H9 (cell line): ENCODE measurements at regions not wholly inside any gene's neighbourhood (a gene's known extent, or its start where the extent isn't known, plus 50 kb on each side); places are given as distances from the start of the nearest gene placed in this dataset.
"Not testable (repeated sequence)": the region's sequence is repeated elsewhere in the genome, so short reads cannot be mapped to it uniquely, and the experiment has no call there.

ENCODE experiments used
- DNase-seq: peaks from one replicate; pipeline ENCODE4 v3.0.0-alpha.2; 2017
- H2AFZ ChIP-seq: one replicate; pipeline ENCODE4 v1.6.1; 2013; ENCODE audit warnings: mild to moderate bottlenecking, low read length, control low read depth, moderate library complexity
- H2AK5ac ChIP-seq: 2 replicates; pipeline ENCODE4 v1.6.1; 2013; ENCODE audit warnings: low read length, control low read depth, mixed read lengths; ENCODE audit not compliant: insufficient read length
- H2BK120ac ChIP-seq: one replicate; pipeline ENCODE4 v1.6.1; 2013; ENCODE audit warnings: low read depth, mild to moderate bottlenecking, low read length, control low read depth, inconsistent platforms; ENCODE audit not compliant: poor library complexity, severe bottlenecking
- H2BK12ac ChIP-seq: 2 replicates; pipeline ENCODE4 v1.6.1; 2013; ENCODE audit warnings: low read length, control low read depth, mixed read lengths, low read depth; ENCODE audit not compliant: insufficient read length
- H2BK15ac ChIP-seq: 2 replicates; pipeline ENCODE4 v1.6.1; 2013; ENCODE audit warnings: low read depth, low read length, control low read depth
- H2BK20ac ChIP-seq: one replicate; pipeline ENCODE4 v1.6.1; 2013; ENCODE audit warnings: low read depth, mild to moderate bottlenecking, low read length, control low read depth, inconsistent platforms; ENCODE audit not compliant: poor library complexity, severe bottlenecking
- H2BK5ac ChIP-seq: 2 replicates; pipeline ENCODE4 v1.6.1; 2013; ENCODE audit warnings: low read length, control low read depth, mixed read lengths; ENCODE audit not compliant: insufficient read length
- H3K14ac ChIP-seq: 2 replicates; pipeline ENCODE4 v1.6.1; 2013; ENCODE audit warnings: low read length, control low read depth; ENCODE audit not compliant: insufficient read depth
- H3K18ac ChIP-seq: 2 replicates; pipeline ENCODE4 v1.6.1; 2013; ENCODE audit warnings: low read depth, mild to moderate bottlenecking, mixed read lengths, low read length, control low read depth; ENCODE audit not compliant: insufficient read length
- H3K23ac ChIP-seq: 2 replicates; pipeline ENCODE4 v1.6.1; 2013; ENCODE audit warnings: low read length, control low read depth, mixed read lengths, low read depth; ENCODE audit not compliant: insufficient read length
- H3K23me2 ChIP-seq: 2 replicates; pipeline ENCODE4 v1.6.1; 2013; ENCODE audit warnings: low read depth, mild to moderate bottlenecking, mixed read lengths, low read length, control low read depth; ENCODE audit not compliant: insufficient read length, poor library complexity, severe bottlenecking
- H3K27ac ChIP-seq: 2 replicates; pipeline ENCODE4 v1.5.1; 2013; ENCODE audit warnings: low read length, control low read depth, mixed read lengths, low read depth; ENCODE audit not compliant: insufficient read length
- H3K27me3 ChIP-seq: 2 replicates; pipeline ENCODE4 v1.6.1; 2013; ENCODE audit warnings: low read length, control low read depth, inconsistent platforms; ENCODE audit not compliant: insufficient read depth
- H3K4ac ChIP-seq: 2 replicates; pipeline ENCODE4 v1.6.1; 2013; ENCODE audit warnings: low read depth, mild to moderate bottlenecking, control low read depth, inconsistent platforms, low read length, moderate library complexity
- H3K4me1 ChIP-seq: 2 replicates; pipeline ENCODE4 v1.6.1; 2013; ENCODE audit warnings: low read length, control low read depth, inconsistent platforms; ENCODE audit not compliant: insufficient read depth
- H3K4me2 ChIP-seq: 2 replicates; pipeline ENCODE4 v1.6.1; 2013; ENCODE audit warnings: low read length, control low read depth, mixed read lengths; ENCODE audit not compliant: insufficient read length, insufficient read depth
- H3K56ac ChIP-seq: 2 replicates; pipeline ENCODE4 v1.6.1; 2013; ENCODE audit warnings: low read depth, mild to moderate bottlenecking, mixed read lengths, low read length, control low read depth; ENCODE audit not compliant: insufficient read length
- H3K79me1 ChIP-seq: 2 replicates; pipeline ENCODE4 v1.6.1; 2013; ENCODE audit warnings: low read depth, mild to moderate bottlenecking, moderate library complexity, low read length, control low read depth, inconsistent platforms; ENCODE audit not compliant: insufficient read depth, poor library complexity, severe bottlenecking
- H3K79me2 ChIP-seq: 2 replicates; pipeline ENCODE4 v1.6.1; 2013; ENCODE audit warnings: low read length, control low read depth, inconsistent platforms; ENCODE audit not compliant: insufficient read depth
- H3K9ac ChIP-seq: 2 replicates; pipeline ENCODE4 v1.6.1; 2013; ENCODE audit warnings: low read length, control low read depth, mixed read lengths; ENCODE audit not compliant: insufficient read length; ENCODE audit errors: extremely low read depth
- H3K9me3 ChIP-seq: one replicate; pipeline ENCODE4 v1.6.1; 2013; ENCODE audit warnings: low read depth, low read length, inconsistent platforms; ENCODE audit not compliant: control insufficient read depth
- H3T11ph ChIP-seq: one replicate; pipeline ENCODE4 v1.6.1; 2013; ENCODE audit warnings: mild to moderate bottlenecking, low read length, control low read depth, inconsistent platforms
- H4K20me1 ChIP-seq: one replicate; pipeline ENCODE4 v1.6.1; 2013; ENCODE audit not compliant: control insufficient read depth, insufficient read length, insufficient read depth
- H4K5ac ChIP-seq: 2 replicates; pipeline ENCODE4 v1.6.1; 2013; ENCODE audit warnings: low read depth, mild to moderate bottlenecking, mixed read lengths, low read length, control low read depth; ENCODE audit not compliant: insufficient read length
- H4K8ac ChIP-seq: replicated peaks from 2 replicates; pipeline ENCODE4 v1.6.1; 2013; ENCODE audit warnings: low read length, control low read depth, mixed read lengths, low read depth; ENCODE audit not compliant: insufficient read length
- H4K91ac ChIP-seq: 2 replicates; pipeline ENCODE4 v1.6.1; 2013; ENCODE audit warnings: low read depth, mild to moderate bottlenecking, moderate library complexity, mixed read lengths, low read length, control low read depth; ENCODE audit not compliant: insufficient read length
- H3K27ac Mint-ChIP-seq, 3 experiments: 2 replicates in 2 of 3; 3 replicates in 1 of 3; pipeline ENCODE4 v1.8.0; 2020 to 2021; ENCODE audit warnings: mixed read lengths in 3 of 3, mild to moderate bottlenecking in 1 of 3, moderate library complexity in 1 of 3
- H3K27me3 Mint-ChIP-seq: 2 replicates; pipeline ENCODE4 v1.8.0; 2021; ENCODE audit warnings: low read depth, mild to moderate bottlenecking, moderate library complexity, mixed read lengths
- H3K36me3 Mint-ChIP-seq, 3 experiments: 2 replicates in 2 of 3; 3 replicates in 1 of 3; pipeline ENCODE4 v1.8.0; 2020 to 2021; ENCODE audit warnings: low read depth in 3 of 3, mixed read lengths in 3 of 3; ENCODE audit not compliant: insufficient read depth in 1 of 3
- H3K4me1 Mint-ChIP-seq, 2 experiments: 2 replicates each; pipeline ENCODE4 v1.8.0; 2020; ENCODE audit warnings: mixed read lengths in 2 of 2
- H3K4me3 Mint-ChIP-seq, 2 experiments: 2 replicates in 1 of 2; 3 replicates in 1 of 2; pipeline ENCODE4 v1.8.0; 2020 to 2021; ENCODE audit warnings: mild to moderate bottlenecking in 2 of 2, mixed read lengths in 2 of 2, moderate library complexity in 1 of 2
- H3K9me3 Mint-ChIP-seq, 2 experiments: 2 replicates in 1 of 2; 3 replicates in 1 of 2; pipeline ENCODE4 v1.8.0; 2020; ENCODE audit warnings: mild to moderate bottlenecking in 2 of 2, mixed read lengths in 2 of 2, moderate library complexity in 1 of 2
- WGBS: extraction: QIAGEN DNeasy Blood & Tissue Kit; methylation state at CpG from one replicate; pipeline ENCODE4 v1.1.7; 2013; ENCODE audit warnings: missing lambda C conversion rate, low lambda C conversion rate, mixed read lengths; ENCODE audit not compliant: insufficient read length; ENCODE audit errors: extremely low coverage; 5-methylcytosine and 5-hydroxymethylcytosine counted together

GRCh38 chr2:87629491-87630458 is 118.1 kb upstream of the PLGLB2 start:
- not testable (repeated sequence) for H3K18ac ChIP-seq, H3K4me1 ChIP-seq, H2BK20ac ChIP-seq, H3K27me3 Mint-ChIP-seq, H3K4me3 Mint-ChIP-seq, H3K27me3 ChIP-seq, H3K9ac ChIP-seq, H4K91ac ChIP-seq, H2AK5ac ChIP-seq, H4K5ac ChIP-seq, H3K4me2 ChIP-seq, H2BK15ac ChIP-seq, H3K9me3 Mint-ChIP-seq, H3K23ac ChIP-seq, H3K4me1 Mint-ChIP-seq, H3K27ac ChIP-seq, H3K36me3 Mint-ChIP-seq, H4K8ac ChIP-seq, H3T11ph ChIP-seq, H2AFZ ChIP-seq, H2BK120ac ChIP-seq, H3K14ac ChIP-seq, H3K9me3 ChIP-seq, H2BK5ac ChIP-seq, H3K79me2 ChIP-seq, H3K4ac ChIP-seq, H4K20me1 ChIP-seq, H3K56ac ChIP-seq, H2BK12ac ChIP-seq, H3K23me2 ChIP-seq, H3K27ac Mint-ChIP-seq, H3K79me1 ChIP-seq
- DNase-seq, result peak; percentile 29
- WGBS, result no CpG with 5 or more reads among the region's 10 CpGs

GRCh38 chr2:87630892-87631291 is 117.0 kb upstream of the PLGLB2 start:
- H3K9me3 Mint-ChIP-seq, H2AFZ ChIP-seq, H3K27me3 ChIP-seq, H2AK5ac ChIP-seq, DNase-seq, H3K18ac ChIP-seq, H3K23me2 ChIP-seq, H3K56ac ChIP-seq, H3K4ac ChIP-seq, H2BK120ac ChIP-seq, H3K27ac Mint-ChIP-seq, H3K4me1 Mint-ChIP-seq, H3K23ac ChIP-seq, H4K8ac ChIP-seq, H3K9ac ChIP-seq, H3K27ac ChIP-seq, H4K5ac ChIP-seq, H4K91ac ChIP-seq, H3K9me3 ChIP-seq, H3T11ph ChIP-seq, H2BK5ac ChIP-seq, H3K4me1 ChIP-seq, H3K27me3 Mint-ChIP-seq, H2BK20ac ChIP-seq, H4K20me1 ChIP-seq, H2BK12ac ChIP-seq, H3K79me1 ChIP-seq, H3K36me3 Mint-ChIP-seq, H3K4me3 Mint-ChIP-seq, H3K79me2 ChIP-seq, H3K4me2 ChIP-seq, H2BK15ac ChIP-seq, H3K14ac ChIP-seq: not testable (repeated sequence)
- no CpG with 5 or more reads among the region's 5 CpGs for WGBS
